ENCODE measurements at regions not wholly inside any gene's neighbourhood (a gene's known extent, or its start where the extent isn't known, plus 50 kb on each side); places are given as distances from the start of the nearest gene placed in this dataset.

- Histone ChIP-seq H3K27me3 (ENCODE audit: control insufficient read depth, insufficient read depth, low read length) (no peaks in the 10 kb centered on the region), H3K4me3 (ENCODE audit: low read depth, low read length) (no peak overlapping the region), H3K36me3 (ENCODE audit: control insufficient read depth, insufficient read depth, low read length) (no peaks in the 10 kb centered on the region)
- ChIA-PET POLR2A (no interaction called here), CTCF (interaction anchor here (0.6 kb wide), 1 partner anchor 23 kb away, joined by 5 read pairs; no protein-coding TSS in a partner anchor)
- TF ChIP-seq CTCF (IDR thresholded peaks at IDR 0.05; ENCODE audit: insufficient read depth, low read depth, low read length) = no peak
- DNase-seq (ENCODE audit: low read depth) = no peak
These were observed 64.0 kb upstream of the SPATA31C2 start for GRCh38 chr9:88202321-88202720.

- H3K4me3 ChIP-seq (ENCODE audit: low read depth, low read length) = peak overlapping the region; percentile 13
- no peak for TF ChIP-seq CTCF (IDR thresholded peaks at IDR 0.05; ENCODE audit: insufficient read depth, low read depth, low read length)
- ChIA-PET POLR2A (no interaction called here), CTCF (interaction anchor here (1.2 kb wide), 1 partner anchor 69 kb away, joined by 3 read pairs; no protein-coding TSS in a partner anchor)
- DNase-seq (ENCODE audit: low read depth) = no peak
- H3K36me3 ChIP-seq (ENCODE audit: control insufficient read depth, insufficient read depth, low read length) = no peaks in the 10 kb centered on the region
- no peaks in the 10 kb centered on the region for H3K27me3 ChIP-seq (ENCODE audit: control insufficient read depth, insufficient read depth, low read length)
These were observed 60.1 kb upstream of the SPATA31C2 start for GRCh38 chr9:88198341-88198807.

GRCh38 chr9:88197781-88198340 is 59.6 kb upstream of the SPATA31C2 start:
- DNase-seq (ENCODE audit: low read depth) = peak; percentile 95
- CTCF ChIA-PET = interaction anchor here (1.2 kb wide), 1 partner anchor 70 kb away, joined by 3 read pairs; no protein-coding TSS in a partner anchor
- H3K4me3 ChIP-seq (ENCODE audit: low read depth, low read length) = peak overlapping the region; percentile 13
- H3K36me3 ChIP-seq (ENCODE audit: control insufficient read depth, insufficient read depth, low read length) = no peaks in the 10 kb centered on the region
- TF ChIP-seq CTCF (IDR thresholded peaks at IDR 0.05; ENCODE audit: insufficient read depth, low read depth, low read length) = no peak
- POLR2A ChIA-PET = interaction anchor here (0.5 kb wide), 1 partner anchor 337 kb away, joined by 7 read pairs; the partner anchor contains the start of gene NXNL2
- no peaks in the 10 kb centered on the region for H3K27me3 ChIP-seq (ENCODE audit: control insufficient read depth, insufficient read depth, low read length)

GRCh38 chr9:88197016-88197415 is 58.7 kb upstream of the SPATA31C2 start:
- ChIA-PET CTCF (interaction anchor here (0.7 kb wide), 1 partner anchor 17 kb away, joined by 3 read pairs; no protein-coding TSS in a partner anchor), POLR2A (interaction anchor here (0.6 kb wide), 2 partner anchors 1092 to 1791 kb away, joined by 3 read pairs; no protein-coding TSS in a partner anchor)
- peak; percentile 29 for DNase-seq (ENCODE audit: low read depth)
- Histone ChIP-seq H3K4me3 (ENCODE audit: low read depth, low read length) (no peak overlapping the region), H3K36me3 (ENCODE audit: control insufficient read depth, insufficient read depth, low read length) (no peaks in the 10 kb centered on the region), H3K27me3 (ENCODE audit: control insufficient read depth, insufficient read depth, low read length) (no peaks in the 10 kb centered on the region)
- no peak for TF ChIP-seq CTCF (IDR thresholded peaks at IDR 0.05; ENCODE audit: insufficient read depth, low read depth, low read length)

GRCh38 chr9:88196142-88196790 is 58.0 kb upstream of the SPATA31C2 start:
- Histone ChIP-seq H3K27me3 (ENCODE audit: control insufficient read depth, insufficient read depth, low read length) (no peaks in the 10 kb centered on the region), H3K36me3 (ENCODE audit: control insufficient read depth, insufficient read depth, low read length) (no peaks in the 10 kb centered on the region), H3K4me3 (ENCODE audit: low read depth, low read length) (no peak overlapping the region)
- DNase-seq (ENCODE audit: low read depth) = no peak
- no peak for TF ChIP-seq CTCF (IDR thresholded peaks at IDR 0.05; ENCODE audit: insufficient read depth, low read depth, low read length)
- POLR2A ChIA-PET = interaction anchor here (0.6 kb wide), 2 partner anchors 1092 to 1790 kb away, joined by 3 read pairs; no protein-coding TSS in a partner anchor
- CTCF ChIA-PET = interaction anchor here (0.7 kb wide), 1 partner anchor 17 kb away, joined by 3 read pairs; no protein-coding TSS in a partner anchor

All from BJ (cell line).